HG02610 (cell line): ENCODE measurements at regions not wholly inside any gene's neighbourhood (a gene's known extent, or its start where the extent isn't known, plus 50 kb on each side); places are given as distances from the start of the nearest gene placed in this dataset.
"Not testable (repeated sequence)": the region's sequence is repeated elsewhere in the genome, so short reads cannot be mapped to it uniquely, and the experiment has no call there.

Experiments used
- ATAC-seq: cut with Tn5 transposase; IDR thresholded peaks from one replicate; pipeline ENCODE4 v1.9.1; 2021; ENCODE audit warnings: mild to moderate bottlenecking, moderate library complexity; ENCODE audit not compliant: unreplicated experiment

GRCh38 chr17:15802917-15803316, 70.8 kb downstream of the TBC1D26 start:
- not testable (repeated sequence) for ATAC-seq

DNA sequence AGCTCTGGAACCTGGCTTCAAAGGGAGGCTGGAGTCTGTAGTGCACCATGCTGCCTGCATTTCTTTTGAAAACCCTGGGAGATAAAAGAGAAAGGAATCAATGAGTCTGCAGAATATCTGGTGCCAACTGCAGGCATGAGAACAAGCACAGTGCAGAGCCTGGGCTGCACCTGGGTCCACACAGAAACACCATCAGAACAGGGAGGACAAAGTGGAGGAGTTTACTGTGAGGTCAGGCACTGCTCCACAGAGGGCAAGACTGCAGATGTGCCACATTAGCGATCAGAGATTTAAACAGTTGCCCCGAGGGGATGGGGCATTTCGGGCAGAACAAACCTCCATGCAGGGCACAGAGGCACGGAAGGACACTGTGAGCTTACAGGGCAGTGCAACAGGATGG, 74.7 kb downstream of the TBC1D26 start:
- ATAC-seq: not testable (repeated sequence)

DNA sequence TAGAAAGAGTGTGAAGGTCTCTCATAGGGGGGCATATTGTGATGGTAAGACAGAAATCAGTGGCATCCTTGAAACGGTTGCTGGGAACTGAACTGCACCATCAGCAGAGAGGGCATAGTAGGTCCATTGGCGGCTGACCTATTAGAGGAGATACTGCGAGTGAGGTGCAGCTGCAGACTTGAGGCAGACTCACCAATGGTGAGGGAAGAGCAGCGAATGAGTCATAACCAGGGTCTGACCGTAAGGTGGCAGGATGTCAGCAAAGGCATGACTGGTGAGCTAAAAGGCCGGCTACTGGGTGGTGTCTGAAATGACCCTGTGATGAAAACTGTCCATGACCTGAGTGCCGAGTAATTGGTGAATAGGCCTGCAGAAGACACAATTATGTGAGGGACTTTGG, 81.3 kb downstream of the TBC1D26 start:
- ATAC-seq: not testable (repeated sequence)

DNA sequence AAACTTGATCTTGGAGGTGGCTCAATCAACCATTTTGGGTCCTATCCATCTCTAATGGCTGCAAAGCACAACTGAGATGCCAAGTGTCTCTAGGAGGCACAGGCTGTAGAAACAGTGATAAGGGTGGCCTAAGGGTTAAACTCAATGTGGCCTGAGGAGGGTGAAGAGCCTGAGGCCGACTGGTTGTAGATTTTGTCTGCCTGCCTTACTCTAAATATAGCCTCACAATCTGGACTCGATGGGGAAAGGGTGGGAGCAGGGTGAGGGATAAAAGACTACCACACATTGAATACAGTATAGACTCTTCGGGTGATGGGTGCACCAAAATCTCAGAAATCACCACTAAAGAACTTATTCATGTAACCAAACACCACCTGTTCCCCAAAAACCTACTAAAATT, 81.9 kb downstream of the TBC1D26 start:
- ATAC-seq: not testable (repeated sequence)

- ATAC-seq: not testable (repeated sequence)
Measured at GRCh38 chr17:15817861-15818260, 85.8 kb downstream of the TBC1D26 start.

GRCh38 chr17:15822280-15822679, 90.2 kb downstream of the TBC1D26 start:
- not testable (repeated sequence) for ATAC-seq

- ATAC-seq: not testable (repeated sequence)
Measured at GRCh38 chr17:15828727-15829314, 96.7 kb downstream of the TBC1D26 start.

GRCh38 chr17:15830221-15830620, 98.1 kb downstream of the TBC1D26 start:
- not testable (repeated sequence) for ATAC-seq

GRCh38 chr17:15831182-15831581, 99.1 kb downstream of the TBC1D26 start:
- peak; percentile 91 for ATAC-seq

- not testable (repeated sequence) for ATAC-seq
Measured at GRCh38 chr17:15832921-15833480, 100.9 kb downstream of the TBC1D26 start.

DNA sequence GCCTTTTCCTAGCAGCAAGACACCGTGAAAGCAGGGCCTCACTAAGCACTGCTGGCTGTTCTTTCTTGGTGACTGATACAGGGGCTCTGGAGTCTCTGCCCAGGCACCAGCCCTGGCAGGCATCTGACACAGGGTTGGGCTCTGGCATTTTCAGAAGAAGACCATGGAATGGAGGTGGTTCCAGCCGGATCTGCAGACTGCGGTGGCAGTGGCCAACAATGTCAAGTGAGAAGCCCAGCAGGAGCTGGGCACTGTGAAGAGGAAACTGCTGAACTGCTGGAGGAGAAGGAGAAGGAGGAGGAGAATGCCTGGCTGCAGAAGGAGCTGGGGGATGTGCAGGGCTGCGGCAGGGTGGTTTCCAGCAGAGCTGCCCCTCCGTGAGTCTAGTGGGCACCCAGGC, 101.8 kb downstream of the TBC1D26 start:
- ATAC-seq: not testable (repeated sequence)

DNA sequence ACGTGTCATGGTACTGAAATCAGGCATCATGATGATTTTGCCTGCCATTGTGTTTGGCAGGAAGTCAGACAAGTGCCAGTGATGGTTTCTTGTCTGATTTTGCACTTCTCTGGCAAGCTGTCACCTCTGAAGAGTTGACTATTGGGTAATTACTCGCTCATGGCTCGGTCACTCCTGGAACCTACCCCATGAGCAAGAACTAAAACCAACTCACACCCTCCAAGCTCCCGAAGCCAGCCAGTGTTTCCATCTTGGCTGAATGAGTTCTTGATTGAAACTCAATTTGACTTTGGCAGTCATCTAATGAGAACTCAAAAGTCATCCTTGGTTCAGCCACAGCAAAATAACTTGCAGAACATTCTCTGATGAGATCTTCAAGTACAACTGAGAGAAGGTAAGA, 103.4 kb downstream of the TBC1D26 start:
- ATAC-seq: not testable (repeated sequence)

DNA sequence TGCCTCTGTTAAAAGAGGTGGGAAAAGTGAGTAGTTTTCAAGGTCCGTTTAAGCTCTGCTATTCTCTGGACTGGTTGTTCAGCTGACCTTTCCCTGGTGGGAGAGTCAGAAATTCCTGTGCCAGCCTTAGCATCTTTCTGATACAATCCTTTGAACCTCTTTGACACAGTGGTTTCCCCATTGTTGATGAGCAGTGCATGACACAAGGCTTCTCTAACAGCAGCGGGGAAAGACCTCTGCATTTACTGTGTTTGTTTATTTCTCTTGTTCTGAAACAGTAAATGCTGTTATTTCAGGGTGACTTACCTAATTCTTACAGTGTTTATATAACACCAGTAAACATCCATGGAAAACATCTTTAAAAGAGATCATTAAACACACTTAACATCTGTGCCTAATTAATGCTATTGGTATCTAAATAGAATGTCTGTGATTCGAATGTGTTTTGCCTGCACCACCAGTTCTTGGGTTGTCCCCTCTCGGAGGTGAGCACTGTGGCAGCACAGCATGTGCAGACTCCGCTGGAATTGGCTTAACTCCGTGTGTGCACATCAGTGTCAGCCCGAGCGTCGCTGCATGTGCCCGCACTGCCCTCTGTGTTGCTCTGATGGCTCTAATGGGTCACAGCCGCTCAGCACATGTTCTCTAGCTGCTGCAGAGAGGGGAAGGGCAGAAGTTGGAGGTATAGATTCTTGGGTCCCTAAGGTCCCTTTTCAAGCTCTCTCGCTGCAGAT, 104.3 kb downstream of the TBC1D26 start:
- ATAC-seq: not testable (repeated sequence)

DNA sequence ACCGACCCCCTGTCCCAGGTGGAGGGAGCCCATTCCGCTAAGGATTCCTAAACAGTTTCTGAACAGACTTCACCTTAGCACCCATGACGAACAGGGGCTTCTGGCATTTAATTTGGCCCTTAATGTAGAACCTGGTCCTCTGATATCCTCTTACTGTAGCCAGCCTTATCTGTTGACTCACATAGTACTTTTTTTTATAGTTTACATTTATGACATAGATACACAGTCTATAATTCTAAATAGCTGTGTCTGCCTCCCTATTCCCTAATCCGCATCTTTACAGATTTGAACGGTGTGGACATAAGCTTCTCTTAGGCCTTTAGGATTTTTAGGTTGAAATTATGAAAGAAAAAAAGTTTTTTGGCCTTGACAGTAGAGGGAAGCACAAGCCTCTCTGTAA, 104.9 kb downstream of the TBC1D26 start:
- not testable (repeated sequence) for ATAC-seq

DNA sequence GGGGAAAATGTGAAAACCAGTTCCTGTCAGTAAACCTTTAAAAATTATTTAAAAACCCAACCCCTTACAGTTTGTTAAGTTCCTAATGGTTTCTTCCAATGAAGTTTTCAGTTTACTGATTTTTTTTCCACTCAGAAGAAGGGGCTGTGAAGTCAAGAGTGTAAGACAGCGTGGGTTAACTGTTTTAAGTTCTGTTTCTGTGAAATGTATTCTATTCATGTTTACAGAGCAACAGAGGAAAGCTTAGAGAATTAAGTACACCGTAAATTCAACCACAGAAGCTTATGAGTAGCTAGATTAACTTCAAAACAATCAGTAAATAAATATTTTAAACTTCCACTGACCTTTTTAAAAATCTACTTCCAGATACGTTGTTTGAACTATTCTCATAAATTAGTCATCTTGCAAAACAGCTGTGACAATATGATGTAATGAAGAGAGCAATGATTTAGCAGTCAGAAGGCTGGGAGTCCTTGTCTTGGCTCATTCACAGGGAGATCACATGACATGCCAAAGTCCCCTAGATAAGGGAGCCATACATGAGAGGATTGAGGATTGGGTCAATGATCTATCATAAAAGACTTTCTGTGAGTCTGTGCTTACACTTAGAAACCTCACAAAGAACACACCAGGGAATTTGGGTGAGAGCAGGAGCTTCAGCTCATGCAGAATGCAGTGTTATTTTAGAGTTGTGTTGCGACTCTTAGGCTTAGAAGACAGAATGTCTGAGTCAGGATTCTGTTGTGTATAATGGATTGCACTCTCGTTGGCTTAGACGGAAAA, 97.3 kb upstream of the ADORA2B start:
- not testable (repeated sequence) for ATAC-seq

- ATAC-seq: not testable (repeated sequence)
Measured at GRCh38 chr17:15849054-15849453, 95.9 kb upstream of the ADORA2B start.

DNA sequence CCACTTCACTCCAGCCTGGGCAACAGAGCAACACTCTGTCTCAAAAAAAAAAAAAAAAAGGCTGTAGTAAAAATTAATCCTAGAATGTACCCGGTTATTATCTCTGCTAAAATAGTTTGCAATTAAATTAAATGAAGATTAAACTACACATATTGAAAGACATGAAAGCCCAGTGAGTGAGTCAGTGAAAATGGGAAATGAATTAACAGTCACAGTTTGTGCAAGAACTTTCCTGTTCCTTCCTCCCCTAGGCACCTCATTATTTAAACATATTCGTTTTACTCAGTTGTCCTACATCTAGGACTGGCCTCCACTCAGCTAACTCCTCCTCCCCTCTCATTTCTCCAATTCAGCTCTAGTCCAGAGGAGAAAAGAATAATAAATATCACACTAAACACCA, 94.9 kb upstream of the ADORA2B start:
- not testable (repeated sequence) for ATAC-seq

- not testable (repeated sequence) for ATAC-seq
Measured at GRCh38 chr17:15850687-15851086, 94.2 kb upstream of the ADORA2B start.

- peak; percentile 55 for ATAC-seq
Measured at GRCh38 chr17:15852863-15853262, 92.1 kb upstream of the ADORA2B start.

DNA sequence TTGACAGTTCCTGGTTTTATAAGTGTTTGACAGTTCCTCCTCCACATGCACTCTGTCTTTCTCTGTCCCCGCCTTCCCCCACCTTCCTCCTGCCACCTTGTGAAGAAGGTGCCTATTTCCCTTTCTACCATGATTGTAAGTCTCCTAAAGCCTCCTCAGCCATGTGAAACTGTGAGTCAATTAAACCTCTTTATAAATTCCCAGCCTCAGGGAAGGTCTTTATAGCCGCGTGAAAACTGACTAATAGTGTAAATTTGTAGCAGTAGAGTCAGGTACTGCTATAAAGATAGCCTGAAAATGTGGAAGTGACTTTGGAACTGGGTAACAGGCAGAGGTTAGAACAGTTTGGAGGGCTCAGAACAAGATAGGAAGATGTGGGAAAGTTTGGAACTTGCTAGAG, 88.7 kb upstream of the ADORA2B start:
- ATAC-seq: not testable (repeated sequence)

DNA sequence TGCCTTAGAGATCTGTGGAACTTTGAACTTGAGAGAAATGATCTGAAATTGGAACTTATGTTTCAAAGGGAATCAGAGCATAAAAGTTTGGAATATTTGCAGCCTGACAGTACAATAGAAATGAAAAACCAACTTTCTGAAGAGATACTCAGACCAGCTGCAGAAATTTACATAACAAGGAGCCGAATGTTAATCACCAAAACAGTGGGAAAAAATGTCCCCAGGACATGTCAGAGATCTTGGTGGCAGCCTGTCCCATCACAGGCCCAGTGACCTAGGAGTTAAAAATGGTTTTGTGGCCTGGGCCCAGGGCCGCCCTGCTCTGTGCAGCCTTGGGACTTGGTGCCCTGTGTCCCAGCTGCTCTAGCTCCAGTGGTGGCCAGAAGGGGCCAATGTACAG, 88.2 kb upstream of the ADORA2B start:
- ATAC-seq: not testable (repeated sequence)
